IMR-90 (cell line): ENCODE measurements at regions not wholly inside any gene's neighbourhood (a gene's known extent, or its start where the extent isn't known, plus 50 kb on each side); places are given as distances from the start of the nearest gene placed in this dataset.

ENCODE experiments used
- CHD1 ChIP-seq: IDR thresholded peaks from 2 replicates; pipeline ENCODE4 v1.6.1; 2012; ENCODE audit warnings: low read depth, low read length, improper control_type of control experiment
- POLR2A ChIP-seq: IDR thresholded peaks from 2 replicates; pipeline ENCODE4 v1.6.1; 2012; ENCODE audit warnings: mild to moderate bottlenecking, low read depth, low read length
- SMC3 ChIP-seq: fragments of 150-350 bp; IDR thresholded peaks from 2 replicates; pipeline ENCODE4 v1.6.1; 2016; ENCODE audit warnings: low read depth, mild to moderate bottlenecking, antibody characterized with exemption, low read length, moderate library complexity
- TF ChIP-seq, protein P1 (sequence below): conservative IDR thresholded peaks from 2 replicates; pipeline ENCODE4 v1.5.1; 2012; ENCODE audit warnings: mild to moderate bottlenecking, low read depth, low read length, improper control_type of control experiment

DNA sequence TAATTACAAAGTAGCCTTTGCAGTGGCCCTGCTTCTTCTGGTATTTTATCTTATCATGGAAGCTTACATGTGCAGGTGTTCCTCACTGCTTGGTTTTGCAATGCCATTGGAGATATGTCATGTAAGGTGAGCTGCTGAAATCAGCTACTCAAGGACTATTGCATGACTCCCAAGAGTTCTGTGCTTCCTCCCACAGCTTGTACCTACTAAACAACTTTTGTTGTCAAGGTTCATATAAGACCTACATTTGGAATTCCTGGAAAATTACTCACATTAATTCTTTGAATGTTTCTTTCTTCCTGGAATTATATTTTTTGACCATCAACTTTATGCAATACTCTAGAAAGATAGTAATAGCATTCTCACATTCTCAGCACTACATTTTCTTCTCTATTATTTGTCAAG lies 427.5 kb upstream of the HSF2 start:
- TF ChIP-seq, protein P1, sequence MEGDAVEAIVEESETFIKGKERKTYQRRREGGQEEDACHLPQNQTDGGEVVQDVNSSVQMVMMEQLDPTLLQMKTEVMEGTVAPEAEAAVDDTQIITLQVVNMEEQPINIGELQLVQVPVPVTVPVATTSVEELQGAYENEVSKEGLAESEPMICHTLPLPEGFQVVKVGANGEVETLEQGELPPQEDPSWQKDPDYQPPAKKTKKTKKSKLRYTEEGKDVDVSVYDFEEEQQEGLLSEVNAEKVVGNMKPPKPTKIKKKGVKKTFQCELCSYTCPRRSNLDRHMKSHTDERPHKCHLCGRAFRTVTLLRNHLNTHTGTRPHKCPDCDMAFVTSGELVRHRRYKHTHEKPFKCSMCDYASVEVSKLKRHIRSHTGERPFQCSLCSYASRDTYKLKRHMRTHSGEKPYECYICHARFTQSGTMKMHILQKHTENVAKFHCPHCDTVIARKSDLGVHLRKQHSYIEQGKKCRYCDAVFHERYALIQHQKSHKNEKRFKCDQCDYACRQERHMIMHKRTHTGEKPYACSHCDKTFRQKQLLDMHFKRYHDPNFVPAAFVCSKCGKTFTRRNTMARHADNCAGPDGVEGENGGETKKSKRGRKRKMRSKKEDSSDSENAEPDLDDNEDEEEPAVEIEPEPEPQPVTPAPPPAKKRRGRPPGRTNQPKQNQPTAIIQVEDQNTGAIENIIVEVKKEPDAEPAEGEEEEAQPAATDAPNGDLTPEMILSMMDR: no peak
- TF ChIP-seq SMC3: no peak
- TF ChIP-seq CHD1: no peak
- TF ChIP-seq POLR2A: no peak
